GM10266 (cell line): ENCODE measurements at regions not wholly inside any gene's neighbourhood (a gene's known extent, or its start where the extent isn't known, plus 50 kb on each side); places are given as distances from the start of the nearest gene placed in this dataset.

Experiments used
- DNase-seq: peaks from one replicate; pipeline ENCODE4 v3.0.0; 2012; ENCODE audit errors: extremely low spot score
- CTCF ChIP-seq: IDR thresholded peaks from 2 replicates; pipeline ENCODE4 v1.5.1; 2012; ENCODE audit warnings: mild to moderate bottlenecking, low read depth; ENCODE audit not compliant: control insufficient read depth, insufficient read depth; ENCODE audit errors: missing control alignments

DNA sequence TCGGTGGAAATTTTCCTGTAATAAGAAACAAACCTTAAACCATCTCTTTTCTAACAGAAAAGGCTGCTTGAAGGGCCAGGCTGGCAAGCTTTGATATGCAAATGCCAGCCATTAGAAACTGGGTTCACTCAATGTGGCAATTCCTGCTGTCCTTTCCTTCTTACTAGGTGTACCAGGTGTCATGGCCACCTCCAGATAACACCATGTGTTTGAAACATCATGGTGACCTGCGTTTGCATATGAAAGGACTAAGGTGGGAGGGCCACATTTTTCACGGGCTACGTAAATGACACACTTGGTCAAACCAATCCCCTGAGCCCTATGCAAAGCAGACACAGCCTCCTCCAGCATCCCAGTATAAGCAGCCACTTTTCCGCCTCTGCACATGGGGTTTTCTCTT is 789.1 kb upstream of the SLITRK5 start:
- TF ChIP-seq CTCF: no peak
- DNase-seq: no peak

DNA sequence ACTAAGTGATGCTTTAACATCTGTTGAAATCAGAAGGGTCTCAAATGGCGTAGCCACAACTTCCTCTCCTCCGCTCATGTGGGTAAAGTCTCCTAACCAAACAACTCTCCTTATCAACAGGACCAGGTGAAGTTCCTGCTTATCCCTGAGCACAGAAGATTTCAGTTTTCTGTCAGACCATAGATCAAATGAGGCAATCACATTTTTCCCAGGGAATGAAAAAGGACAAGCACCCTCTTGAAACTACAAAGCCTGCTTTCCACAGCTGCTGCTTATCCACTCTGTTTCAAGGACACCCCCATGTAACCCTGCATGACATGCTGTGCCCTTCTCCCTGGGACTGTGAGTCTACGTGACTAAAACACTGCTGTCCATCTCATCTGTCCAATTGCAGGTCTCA is 788.3 kb upstream of the SLITRK5 start:
- no peak for DNase-seq

DNA sequence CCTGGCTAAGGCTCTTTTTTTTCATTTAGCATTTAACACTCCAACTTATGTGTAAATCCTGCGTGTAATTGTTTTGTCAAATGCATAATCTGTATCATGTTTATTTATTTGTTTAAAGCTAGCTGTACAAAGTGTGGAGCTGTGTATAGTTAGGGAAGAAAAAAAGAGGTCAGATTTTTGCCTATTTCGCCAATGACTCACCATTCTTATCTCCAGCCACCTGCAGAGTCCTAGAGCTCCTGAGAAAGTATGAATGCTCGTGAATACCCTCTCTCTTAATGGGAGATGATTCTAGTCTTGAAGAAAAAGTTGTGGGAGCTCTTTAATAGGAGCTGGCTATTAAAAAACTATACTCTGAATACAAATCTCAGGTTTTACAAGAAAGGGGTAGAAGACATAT is 778.8 kb upstream of the SLITRK5 start:
- DNase-seq: no peak
- TF ChIP-seq CTCF: no peak

More for the DNA sequence above, 788.3 kb upstream of the SLITRK5 start:
- TF ChIP-seq CTCF: no peak

- DNase-seq: no peak
- no peak for TF ChIP-seq CTCF
Observed at GRCh38 chr13:86900906-86901305, 770.3 kb upstream of the SLITRK5 start.

GRCh38 chr13:86906127-86906874 is 764.9 kb upstream of the SLITRK5 start:
- TF ChIP-seq CTCF: no peak
- DNase-seq: no peak

- no peak for TF ChIP-seq CTCF
- no peak for DNase-seq
Observed at GRCh38 chr13:86907156-86907555, 764.0 kb upstream of the SLITRK5 start.

DNA sequence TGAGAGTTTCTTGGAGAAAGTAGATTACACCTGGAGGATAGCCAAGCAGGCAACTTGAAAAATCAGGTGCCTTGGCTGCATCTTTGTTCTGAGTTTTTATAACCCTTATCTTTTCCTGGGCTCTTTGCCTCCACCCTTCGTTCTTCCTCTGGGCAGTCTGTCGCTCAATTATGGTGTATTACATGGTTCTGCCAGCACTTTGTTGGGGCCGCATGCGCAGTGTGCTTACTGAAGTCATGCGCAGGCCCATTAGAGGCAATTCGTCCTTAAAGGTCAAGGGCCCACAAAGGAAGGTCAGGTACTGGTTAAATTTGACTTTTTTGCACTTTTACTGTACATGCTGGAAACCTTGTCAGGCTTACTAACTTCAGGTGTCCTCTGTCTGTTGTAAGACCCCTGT is 761.9 kb upstream of the SLITRK5 start:
- no peak for TF ChIP-seq CTCF
- no peak for DNase-seq
